H9 (cell line): ENCODE measurements at regions not wholly inside any gene's neighbourhood (a gene's known extent, or its start where the extent isn't known, plus 50 kb on each side); places are given as distances from the start of the nearest gene placed in this dataset.

Experiments used
- DNase-seq: peaks from one replicate; pipeline ENCODE4 v3.0.0-alpha.2; 2017
- H2AFZ ChIP-seq: one replicate; pipeline ENCODE4 v1.6.1; 2013; ENCODE audit warnings: mild to moderate bottlenecking, low read length, control low read depth, moderate library complexity
- H2AK5ac ChIP-seq: 2 replicates; pipeline ENCODE4 v1.6.1; 2013; ENCODE audit warnings: low read length, control low read depth, mixed read lengths; ENCODE audit not compliant: insufficient read length
- H2BK120ac ChIP-seq: one replicate; pipeline ENCODE4 v1.6.1; 2013; ENCODE audit warnings: low read depth, mild to moderate bottlenecking, low read length, control low read depth, inconsistent platforms; ENCODE audit not compliant: poor library complexity, severe bottlenecking
- H2BK12ac ChIP-seq: 2 replicates; pipeline ENCODE4 v1.6.1; 2013; ENCODE audit warnings: low read length, control low read depth, mixed read lengths, low read depth; ENCODE audit not compliant: insufficient read length
- H2BK15ac ChIP-seq: 2 replicates; pipeline ENCODE4 v1.6.1; 2013; ENCODE audit warnings: low read depth, low read length, control low read depth
- H2BK20ac ChIP-seq: one replicate; pipeline ENCODE4 v1.6.1; 2013; ENCODE audit warnings: low read depth, mild to moderate bottlenecking, low read length, control low read depth, inconsistent platforms; ENCODE audit not compliant: poor library complexity, severe bottlenecking
- H2BK5ac ChIP-seq: 2 replicates; pipeline ENCODE4 v1.6.1; 2013; ENCODE audit warnings: low read length, control low read depth, mixed read lengths; ENCODE audit not compliant: insufficient read length
- H3K14ac ChIP-seq: 2 replicates; pipeline ENCODE4 v1.6.1; 2013; ENCODE audit warnings: low read length, control low read depth; ENCODE audit not compliant: insufficient read depth
- H3K18ac ChIP-seq: 2 replicates; pipeline ENCODE4 v1.6.1; 2013; ENCODE audit warnings: low read depth, mild to moderate bottlenecking, mixed read lengths, low read length, control low read depth; ENCODE audit not compliant: insufficient read length
- H3K23ac ChIP-seq: 2 replicates; pipeline ENCODE4 v1.6.1; 2013; ENCODE audit warnings: low read length, control low read depth, mixed read lengths, low read depth; ENCODE audit not compliant: insufficient read length
- H3K23me2 ChIP-seq: 2 replicates; pipeline ENCODE4 v1.6.1; 2013; ENCODE audit warnings: low read depth, mild to moderate bottlenecking, mixed read lengths, low read length, control low read depth; ENCODE audit not compliant: insufficient read length, poor library complexity, severe bottlenecking
- H3K27ac ChIP-seq: 2 replicates; pipeline ENCODE4 v1.5.1; 2013; ENCODE audit warnings: low read length, control low read depth, mixed read lengths, low read depth; ENCODE audit not compliant: insufficient read length
- H3K27me3 ChIP-seq: 2 replicates; pipeline ENCODE4 v1.6.1; 2013; ENCODE audit warnings: low read length, control low read depth, inconsistent platforms; ENCODE audit not compliant: insufficient read depth
- H3K4ac ChIP-seq: 2 replicates; pipeline ENCODE4 v1.6.1; 2013; ENCODE audit warnings: low read depth, mild to moderate bottlenecking, control low read depth, inconsistent platforms, low read length, moderate library complexity
- H3K4me1 ChIP-seq: 2 replicates; pipeline ENCODE4 v1.6.1; 2013; ENCODE audit warnings: low read length, control low read depth, inconsistent platforms; ENCODE audit not compliant: insufficient read depth
- H3K4me2 ChIP-seq: 2 replicates; pipeline ENCODE4 v1.6.1; 2013; ENCODE audit warnings: low read length, control low read depth, mixed read lengths; ENCODE audit not compliant: insufficient read length, insufficient read depth
- H3K56ac ChIP-seq: 2 replicates; pipeline ENCODE4 v1.6.1; 2013; ENCODE audit warnings: low read depth, mild to moderate bottlenecking, mixed read lengths, low read length, control low read depth; ENCODE audit not compliant: insufficient read length
- H3K79me1 ChIP-seq: 2 replicates; pipeline ENCODE4 v1.6.1; 2013; ENCODE audit warnings: low read depth, mild to moderate bottlenecking, moderate library complexity, low read length, control low read depth, inconsistent platforms; ENCODE audit not compliant: insufficient read depth, poor library complexity, severe bottlenecking
- H3K79me2 ChIP-seq: 2 replicates; pipeline ENCODE4 v1.6.1; 2013; ENCODE audit warnings: low read length, control low read depth, inconsistent platforms; ENCODE audit not compliant: insufficient read depth
- H3K9ac ChIP-seq: 2 replicates; pipeline ENCODE4 v1.6.1; 2013; ENCODE audit warnings: low read length, control low read depth, mixed read lengths; ENCODE audit not compliant: insufficient read length; ENCODE audit errors: extremely low read depth
- H3K9me3 ChIP-seq: one replicate; pipeline ENCODE4 v1.6.1; 2013; ENCODE audit warnings: low read depth, low read length, inconsistent platforms; ENCODE audit not compliant: control insufficient read depth
- H3T11ph ChIP-seq: one replicate; pipeline ENCODE4 v1.6.1; 2013; ENCODE audit warnings: mild to moderate bottlenecking, low read length, control low read depth, inconsistent platforms
- H4K20me1 ChIP-seq: one replicate; pipeline ENCODE4 v1.6.1; 2013; ENCODE audit not compliant: control insufficient read depth, insufficient read length, insufficient read depth
- H4K5ac ChIP-seq: 2 replicates; pipeline ENCODE4 v1.6.1; 2013; ENCODE audit warnings: low read depth, mild to moderate bottlenecking, mixed read lengths, low read length, control low read depth; ENCODE audit not compliant: insufficient read length
- H4K8ac ChIP-seq: replicated peaks from 2 replicates; pipeline ENCODE4 v1.6.1; 2013; ENCODE audit warnings: low read length, control low read depth, mixed read lengths, low read depth; ENCODE audit not compliant: insufficient read length
- H4K91ac ChIP-seq: 2 replicates; pipeline ENCODE4 v1.6.1; 2013; ENCODE audit warnings: low read depth, mild to moderate bottlenecking, moderate library complexity, mixed read lengths, low read length, control low read depth; ENCODE audit not compliant: insufficient read length
- H3K27ac Mint-ChIP-seq, 3 experiments: 2 replicates in 2 of 3; 3 replicates in 1 of 3; pipeline ENCODE4 v1.8.0; 2020 to 2021; ENCODE audit warnings: mixed read lengths in 3 of 3, mild to moderate bottlenecking in 1 of 3, moderate library complexity in 1 of 3
- H3K27me3 Mint-ChIP-seq: 2 replicates; pipeline ENCODE4 v1.8.0; 2021; ENCODE audit warnings: low read depth, mild to moderate bottlenecking, moderate library complexity, mixed read lengths
- H3K36me3 Mint-ChIP-seq, 3 experiments: 2 replicates in 2 of 3; 3 replicates in 1 of 3; pipeline ENCODE4 v1.8.0; 2020 to 2021; ENCODE audit warnings: low read depth in 3 of 3, mixed read lengths in 3 of 3; ENCODE audit not compliant: insufficient read depth in 1 of 3
- H3K4me1 Mint-ChIP-seq, 2 experiments: 2 replicates each; pipeline ENCODE4 v1.8.0; 2020; ENCODE audit warnings: mixed read lengths in 2 of 2
- H3K4me3 Mint-ChIP-seq, 2 experiments: 2 replicates in 1 of 2; 3 replicates in 1 of 2; pipeline ENCODE4 v1.8.0; 2020 to 2021; ENCODE audit warnings: mild to moderate bottlenecking in 2 of 2, mixed read lengths in 2 of 2, moderate library complexity in 1 of 2
- H3K9me3 Mint-ChIP-seq, 2 experiments: 2 replicates in 1 of 2; 3 replicates in 1 of 2; pipeline ENCODE4 v1.8.0; 2020; ENCODE audit warnings: mild to moderate bottlenecking in 2 of 2, mixed read lengths in 2 of 2, moderate library complexity in 1 of 2
- WGBS: extraction: QIAGEN DNeasy Blood & Tissue Kit; methylation state at CpG from one replicate; pipeline ENCODE4 v1.1.7; 2013; ENCODE audit warnings: missing lambda C conversion rate, low lambda C conversion rate, mixed read lengths; ENCODE audit not compliant: insufficient read length; ENCODE audit errors: extremely low coverage; 5-methylcytosine and 5-hydroxymethylcytosine counted together
- TF ChIP-seq, protein P1 (sequence below): fragments of 200-600 bp; sonication (generic); conservative IDR thresholded peaks from 3 replicates; pipeline ENCODE4 v1.8.0; 2021; ENCODE audit warnings: antibody characterized with exemption, mild to moderate bottlenecking

DNA sequence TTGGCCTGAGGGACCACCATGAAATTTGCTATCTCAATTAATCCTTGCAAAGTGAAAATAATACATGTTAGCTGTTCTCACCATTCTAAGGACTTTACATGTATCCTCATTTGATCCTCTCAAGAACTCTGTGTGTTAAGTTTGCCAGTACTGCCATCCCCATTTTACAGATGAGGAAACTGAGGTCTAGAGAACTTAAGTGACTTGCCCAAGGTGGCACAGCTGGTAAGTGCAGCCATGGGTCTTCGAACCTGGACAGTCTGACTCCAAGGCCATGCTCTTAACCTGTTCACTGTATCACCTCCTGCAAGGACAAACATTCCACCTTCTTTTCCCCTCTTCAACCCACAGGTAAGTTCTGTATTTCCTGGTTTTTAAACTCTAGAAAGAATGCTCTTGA is 85.3 kb upstream of the NFE2L3 start:
- no peak overlapping the region for H2BK15ac ChIP-seq
- WGBS: no CpG with 5 or more reads among the region's 1 CpG
- H2BK12ac ChIP-seq: no peak overlapping the region
- H3K9ac ChIP-seq: no peak overlapping the region
- H2AK5ac ChIP-seq: no peak overlapping the region
- H3K9me3 Mint-ChIP-seq: no peaks in the 10 kb centered on the region
- TF ChIP-seq, protein P1, sequence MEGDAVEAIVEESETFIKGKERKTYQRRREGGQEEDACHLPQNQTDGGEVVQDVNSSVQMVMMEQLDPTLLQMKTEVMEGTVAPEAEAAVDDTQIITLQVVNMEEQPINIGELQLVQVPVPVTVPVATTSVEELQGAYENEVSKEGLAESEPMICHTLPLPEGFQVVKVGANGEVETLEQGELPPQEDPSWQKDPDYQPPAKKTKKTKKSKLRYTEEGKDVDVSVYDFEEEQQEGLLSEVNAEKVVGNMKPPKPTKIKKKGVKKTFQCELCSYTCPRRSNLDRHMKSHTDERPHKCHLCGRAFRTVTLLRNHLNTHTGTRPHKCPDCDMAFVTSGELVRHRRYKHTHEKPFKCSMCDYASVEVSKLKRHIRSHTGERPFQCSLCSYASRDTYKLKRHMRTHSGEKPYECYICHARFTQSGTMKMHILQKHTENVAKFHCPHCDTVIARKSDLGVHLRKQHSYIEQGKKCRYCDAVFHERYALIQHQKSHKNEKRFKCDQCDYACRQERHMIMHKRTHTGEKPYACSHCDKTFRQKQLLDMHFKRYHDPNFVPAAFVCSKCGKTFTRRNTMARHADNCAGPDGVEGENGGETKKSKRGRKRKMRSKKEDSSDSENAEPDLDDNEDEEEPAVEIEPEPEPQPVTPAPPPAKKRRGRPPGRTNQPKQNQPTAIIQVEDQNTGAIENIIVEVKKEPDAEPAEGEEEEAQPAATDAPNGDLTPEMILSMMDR: no peak
- no peak overlapping the region for H4K5ac ChIP-seq
- H2BK120ac ChIP-seq: no peak overlapping the region
- H3K4ac ChIP-seq: no peak overlapping the region
- H3K9me3 ChIP-seq: no peaks in the 10 kb centered on the region
- no peaks in the 10 kb centered on the region; a peak in 1 of 4 replicates for H3K4me1 Mint-ChIP-seq
- H3K56ac ChIP-seq: no peak overlapping the region
- H3T11ph ChIP-seq: no peak overlapping the region
- no peak overlapping the region for H2BK5ac ChIP-seq
- no peak overlapping the region for H2BK20ac ChIP-seq
- H2AFZ ChIP-seq: no peak overlapping the region
- H3K36me3 Mint-ChIP-seq: no peaks in the 10 kb centered on the region; a peak in 1 of 7 replicates
- no peak overlapping the region for H3K27ac Mint-ChIP-seq
- DNase-seq: no peak
- no peaks in the 10 kb centered on the region for H3K79me2 ChIP-seq
- H4K20me1 ChIP-seq: no peaks in the 10 kb centered on the region
- H3K14ac ChIP-seq: no peak overlapping the region
- no peaks in the 10 kb centered on the region for H3K23me2 ChIP-seq
- no peak overlapping the region for H3K23ac ChIP-seq
- H3K79me1 ChIP-seq: no peaks in the 10 kb centered on the region
- no peak overlapping the region for H3K27ac ChIP-seq
- no peak overlapping the region for H4K8ac ChIP-seq
- H3K27me3 ChIP-seq: no peaks in the 10 kb centered on the region
- no peak overlapping the region for H4K91ac ChIP-seq
- no peak overlapping the region for H3K4me3 Mint-ChIP-seq
- no peaks in the 10 kb centered on the region for H3K4me1 ChIP-seq
- H3K27me3 Mint-ChIP-seq: peaks cover 3% of the 10 kb centered on the region; the same call in 1 of the 2 replicates
- no peak overlapping the region for H3K18ac ChIP-seq
- no peak overlapping the region for H3K4me2 ChIP-seq
